ENCODE measurements at regions not wholly inside any gene's neighbourhood (a gene's known extent, or its start where the extent isn't known, plus 50 kb on each side); places are given as distances from the start of the nearest gene placed in this dataset.

DNA sequence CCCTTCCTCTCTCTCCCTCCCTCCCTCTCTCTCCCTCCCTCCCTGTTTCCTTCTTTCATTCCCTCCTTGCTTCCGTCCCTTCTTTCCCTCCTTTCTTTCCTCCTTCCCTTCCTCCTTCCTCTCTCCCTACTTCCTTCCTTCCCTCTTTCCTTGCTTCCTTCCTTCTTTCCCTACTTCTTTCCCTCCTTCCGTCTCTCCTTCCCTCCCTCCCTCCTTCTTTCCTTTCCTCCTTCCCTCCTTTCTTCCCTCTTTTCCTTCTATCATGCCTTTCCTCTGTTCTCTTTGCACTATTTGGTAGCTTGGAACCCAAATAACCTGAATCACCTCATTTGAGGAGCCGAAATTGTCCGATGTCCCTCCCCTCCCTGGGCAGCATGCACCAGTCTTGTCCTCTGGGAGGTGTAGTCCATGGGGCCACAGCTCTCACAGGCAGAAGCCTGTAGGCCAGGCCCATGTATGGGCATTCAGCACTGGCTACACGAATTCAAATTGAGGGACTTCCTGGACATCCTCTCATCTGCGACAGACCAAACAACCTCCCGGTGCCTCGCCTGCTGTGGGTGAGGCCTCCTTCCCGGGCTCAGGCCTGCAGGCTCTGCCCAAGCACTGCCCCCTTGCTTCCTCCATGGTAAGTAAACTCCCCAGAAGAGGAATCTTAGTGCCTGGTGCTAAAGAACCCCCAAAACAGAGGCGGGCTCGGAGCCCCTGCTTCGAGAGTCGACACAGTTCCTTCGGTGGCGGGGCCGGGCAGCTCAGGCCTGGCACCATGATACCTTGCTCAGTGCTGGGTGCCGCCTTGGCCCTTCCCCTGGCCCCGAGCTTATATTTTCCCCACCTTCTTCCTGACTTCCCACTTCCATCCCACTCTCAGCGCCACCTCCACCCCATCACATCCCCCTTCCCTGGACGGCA is 454.1 kb upstream of the CADM1 start:
- intact Hi-C loops (cut with DNase I): no loop called here
- TF ChIP-seq, protein P1, sequence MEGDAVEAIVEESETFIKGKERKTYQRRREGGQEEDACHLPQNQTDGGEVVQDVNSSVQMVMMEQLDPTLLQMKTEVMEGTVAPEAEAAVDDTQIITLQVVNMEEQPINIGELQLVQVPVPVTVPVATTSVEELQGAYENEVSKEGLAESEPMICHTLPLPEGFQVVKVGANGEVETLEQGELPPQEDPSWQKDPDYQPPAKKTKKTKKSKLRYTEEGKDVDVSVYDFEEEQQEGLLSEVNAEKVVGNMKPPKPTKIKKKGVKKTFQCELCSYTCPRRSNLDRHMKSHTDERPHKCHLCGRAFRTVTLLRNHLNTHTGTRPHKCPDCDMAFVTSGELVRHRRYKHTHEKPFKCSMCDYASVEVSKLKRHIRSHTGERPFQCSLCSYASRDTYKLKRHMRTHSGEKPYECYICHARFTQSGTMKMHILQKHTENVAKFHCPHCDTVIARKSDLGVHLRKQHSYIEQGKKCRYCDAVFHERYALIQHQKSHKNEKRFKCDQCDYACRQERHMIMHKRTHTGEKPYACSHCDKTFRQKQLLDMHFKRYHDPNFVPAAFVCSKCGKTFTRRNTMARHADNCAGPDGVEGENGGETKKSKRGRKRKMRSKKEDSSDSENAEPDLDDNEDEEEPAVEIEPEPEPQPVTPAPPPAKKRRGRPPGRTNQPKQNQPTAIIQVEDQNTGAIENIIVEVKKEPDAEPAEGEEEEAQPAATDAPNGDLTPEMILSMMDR (IDR thresholded peaks at IDR 0.05): no peak
- H3K36me3 ChIP-seq: no peaks in the 10 kb centered on the region
- H3K27ac ChIP-seq: no peak overlapping the region
- no peaks in the 10 kb centered on the region for H3K9me3 ChIP-seq
- H3K4me3 ChIP-seq: no peak overlapping the region
- ATAC-seq (no peak), DNase-seq (no peak)
- H3K4me1 ChIP-seq: no peaks in the 10 kb centered on the region
- H3K27me3 ChIP-seq: peaks cover 0 to 31% of the 10 kb centered on the region in 2 donors

DNA sequence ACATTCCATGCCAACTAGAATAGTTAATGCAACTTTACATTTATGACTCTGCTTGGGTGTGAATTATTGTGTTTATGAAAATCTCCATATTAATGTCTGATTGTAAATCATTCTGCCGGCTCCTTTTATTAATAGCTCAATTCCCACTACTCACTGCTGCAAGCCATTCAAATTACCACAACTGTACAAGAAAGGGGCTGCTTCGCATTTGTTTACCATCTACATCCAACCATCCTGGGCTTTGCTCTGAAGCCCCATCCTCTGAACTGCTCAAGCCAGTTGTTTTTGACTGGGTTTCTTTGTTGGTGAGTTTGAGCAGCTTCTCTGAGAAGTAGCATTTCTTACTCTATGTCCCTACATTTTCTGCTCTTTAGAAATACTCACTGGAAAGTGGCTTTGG is 451.6 kb upstream of the CADM1 start:
- Histone ChIP-seq H3K4me1 (no peaks in the 10 kb centered on the region), H3K36me3 (no peaks in the 10 kb centered on the region), H3K27ac (no peak overlapping the region), H3K4me3 (no peak overlapping the region), H3K27me3 (peaks cover 0 to 23% of the 10 kb centered on the region in 2 donors), H3K9me3 (peaks cover 0 to 15% of the 10 kb centered on the region in 2 donors)
- intact Hi-C loops (cut with DNase I): no loop called here
- ATAC-seq: no peak
- TF ChIP-seq, protein P1 (IDR thresholded peaks at IDR 0.05): no peak
- no peak for DNase-seq

DNA sequence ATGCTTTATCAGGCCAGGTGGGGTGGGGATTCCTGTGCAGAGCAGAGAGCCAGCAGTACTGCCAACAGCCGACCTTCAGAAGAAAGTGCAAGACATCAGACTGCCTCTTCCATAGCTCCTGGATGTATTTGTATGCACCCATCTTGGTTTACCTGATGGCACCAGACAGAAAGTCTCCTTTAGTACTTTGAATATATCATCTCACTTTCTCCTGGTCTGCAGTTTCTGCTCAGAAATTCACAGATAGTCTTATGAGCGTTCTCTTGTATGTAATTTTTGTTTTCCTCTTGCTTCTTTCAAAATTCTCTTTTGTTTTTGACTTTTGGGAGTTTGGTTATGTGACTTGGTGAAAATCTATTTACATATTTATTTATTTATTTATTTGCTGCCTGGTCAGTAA is 446.4 kb upstream of the CADM1 start:
- H3K27me3 ChIP-seq: no peaks in the 10 kb centered on the region
- peaks cover 0 to 27% of the 10 kb centered on the region in 2 donors for H3K9me3 ChIP-seq
- ATAC-seq (no peak), DNase-seq (no peak)
- no peaks in the 10 kb centered on the region for H3K4me1 ChIP-seq
- TF ChIP-seq, protein P1 (IDR thresholded peaks at IDR 0.05): no peak
- no peak overlapping the region for H3K4me3 ChIP-seq
- intact Hi-C loops (cut with DNase I): no loop called here
- H3K36me3 ChIP-seq: no peaks in the 10 kb centered on the region
- no peak overlapping the region for H3K27ac ChIP-seq

- peaks cover 0 to 21% of the 10 kb centered on the region in 2 donors for H3K27me3 ChIP-seq
- H3K4me3 ChIP-seq: no peak overlapping the region
- H3K27ac ChIP-seq: no peak overlapping the region
- no peaks in the 10 kb centered on the region for H3K36me3 ChIP-seq
- intact Hi-C loops (cut with DNase I): no loop called here
- ATAC-seq: no peak
- H3K4me1 ChIP-seq: no peaks in the 10 kb centered on the region
- H3K9me3 ChIP-seq: peaks cover 0 to under 1% of the 10 kb centered on the region in 2 donors
- TF ChIP-seq, protein P1 (IDR thresholded peaks at IDR 0.05): no peak
- DNase-seq: no peak
These were observed 440.4 kb upstream of the CADM1 start for GRCh38 chr11:115944596-115944995.

GRCh38 chr11:115942011-115942410 is 437.8 kb upstream of the CADM1 start:
- no peak for DNase-seq
- no peaks in the 10 kb centered on the region for H3K36me3 ChIP-seq
- TF ChIP-seq, protein P1 (IDR thresholded peaks at IDR 0.05): no peak
- peaks cover 4 to 29% of the 10 kb centered on the region in 2 donors for H3K27me3 ChIP-seq
- no peak overlapping the region for H3K4me3 ChIP-seq
- intact Hi-C loops (cut with DNase I): no loop called here
- H3K27ac ChIP-seq: no peak overlapping the region
- no peaks in the 10 kb centered on the region for H3K9me3 ChIP-seq
- no peaks in the 10 kb centered on the region for H3K4me1 ChIP-seq
- no peak for ATAC-seq
